DOHH2 (cell line): ENCODE measurements at regions not wholly inside any gene's neighbourhood (a gene's known extent, or its start where the extent isn't known, plus 50 kb on each side); places are given as distances from the start of the nearest gene placed in this dataset.

ENCODE experiments used
- H3F3A ChIP-seq: fragments of 200-600 bp; sonication (generic), shearing (Covaris generic); 2 replicates; pipeline ENCODE4 v1.6.0; 2016; ENCODE audit warnings: antibody characterized with exemption, mild to moderate bottlenecking; ENCODE audit not compliant: control insufficient read depth, insufficient read depth
- H3K27ac ChIP-seq: fragments of 200-600 bp; sonication (generic); 2 replicates; pipeline ENCODE4 v1.5.1; 2014; ENCODE audit warnings: low read depth, mild to moderate bottlenecking, low read length, moderate library complexity
- H3K27me3 ChIP-seq: fragments of 200-600 bp; sonication (generic); 2 replicates; pipeline ENCODE4 v1.6.1; 2014; ENCODE audit warnings: mild to moderate bottlenecking, low read length, mixed read lengths; ENCODE audit not compliant: control insufficient read depth
- H3K36me3 ChIP-seq: fragments of 200-600 bp; sonication (generic); 2 replicates; pipeline ENCODE4 v1.6.1; 2014; ENCODE audit warnings: mild to moderate bottlenecking, low read length, moderate library complexity, mixed read lengths; ENCODE audit not compliant: control insufficient read depth
- H3K4me1 ChIP-seq: fragments of 200-600 bp; sonication (generic); 2 replicates; pipeline ENCODE4 v1.6.1; 2014; ENCODE audit warnings: mild to moderate bottlenecking, low read length, mixed read lengths; ENCODE audit not compliant: control insufficient read depth
- H3K4me2 ChIP-seq: fragments of 200-600 bp; sonication (generic); 2 replicates; pipeline ENCODE4 v1.6.0; 2014; ENCODE audit warnings: mild to moderate bottlenecking, low read length, moderate library complexity
- H3K4me3 ChIP-seq: fragments of 200-600 bp; sonication (generic); 2 replicates; pipeline ENCODE4 v1.5.1; 2014; ENCODE audit warnings: mild to moderate bottlenecking, low read length, mixed read lengths
- H3K79me2 ChIP-seq: fragments of 200-600 bp; sonication (generic); 2 replicates; pipeline ENCODE4 v1.6.1; 2014; ENCODE audit warnings: mild to moderate bottlenecking, low read length, mixed read lengths; ENCODE audit not compliant: control insufficient read depth
- H3K9me2 ChIP-seq: fragments of 200-600 bp; sonication (generic); replicated peaks from 2 replicates; pipeline ENCODE4 v1.6.1; 2014; ENCODE audit warnings: mild to moderate bottlenecking, low read length, mixed read lengths; ENCODE audit not compliant: control insufficient read depth
- H3K9me3 ChIP-seq: fragments of 200-600 bp; sonication (generic); 2 replicates; pipeline ENCODE4 v1.6.1; 2014; ENCODE audit warnings: antibody characterized with exemption, low read length, mixed read lengths; ENCODE audit not compliant: control insufficient read depth, insufficient read depth
- H4K20me1 ChIP-seq: fragments of 200-600 bp; sonication (generic); 2 replicates; pipeline ENCODE4 v1.6.0; 2014; ENCODE audit warnings: low read depth, mild to moderate bottlenecking, antibody characterized with exemption, low read length, moderate library complexity; ENCODE audit not compliant: control insufficient read depth, insufficient read depth
- EZH2phosphoT487 ChIP-seq: fragments of 200-600 bp; sonication (generic); IDR thresholded peaks from 2 replicates; pipeline ENCODE4 v1.6.1; 2017; ENCODE audit warnings: borderline replicate concordance, mild to moderate bottlenecking, antibody characterized with exemption, low read length, moderate library complexity, mixed read lengths
- TF ChIP-seq, protein P1 (sequence below): fragments of 200-600 bp; sonication (generic); IDR thresholded peaks from one replicate; pipeline ENCODE4 v1.5.1; 2014; ENCODE audit warnings: antibody characterized with exemption, mild to moderate bottlenecking, low read depth, low read length; ENCODE audit not compliant: poor library complexity, severe bottlenecking

GRCh38 chr9:4921449-4921848 is 63.6 kb upstream of the JAK2 start:
- no peak overlapping the region for H3K27ac ChIP-seq
- no peaks in the 10 kb centered on the region for H3F3A ChIP-seq
- H3K9me2 ChIP-seq: no peaks in the 10 kb centered on the region
- TF ChIP-seq, protein P1, sequence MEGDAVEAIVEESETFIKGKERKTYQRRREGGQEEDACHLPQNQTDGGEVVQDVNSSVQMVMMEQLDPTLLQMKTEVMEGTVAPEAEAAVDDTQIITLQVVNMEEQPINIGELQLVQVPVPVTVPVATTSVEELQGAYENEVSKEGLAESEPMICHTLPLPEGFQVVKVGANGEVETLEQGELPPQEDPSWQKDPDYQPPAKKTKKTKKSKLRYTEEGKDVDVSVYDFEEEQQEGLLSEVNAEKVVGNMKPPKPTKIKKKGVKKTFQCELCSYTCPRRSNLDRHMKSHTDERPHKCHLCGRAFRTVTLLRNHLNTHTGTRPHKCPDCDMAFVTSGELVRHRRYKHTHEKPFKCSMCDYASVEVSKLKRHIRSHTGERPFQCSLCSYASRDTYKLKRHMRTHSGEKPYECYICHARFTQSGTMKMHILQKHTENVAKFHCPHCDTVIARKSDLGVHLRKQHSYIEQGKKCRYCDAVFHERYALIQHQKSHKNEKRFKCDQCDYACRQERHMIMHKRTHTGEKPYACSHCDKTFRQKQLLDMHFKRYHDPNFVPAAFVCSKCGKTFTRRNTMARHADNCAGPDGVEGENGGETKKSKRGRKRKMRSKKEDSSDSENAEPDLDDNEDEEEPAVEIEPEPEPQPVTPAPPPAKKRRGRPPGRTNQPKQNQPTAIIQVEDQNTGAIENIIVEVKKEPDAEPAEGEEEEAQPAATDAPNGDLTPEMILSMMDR: no peak
- no peak for TF ChIP-seq EZH2phosphoT487
- no peak overlapping the region for H3K4me2 ChIP-seq
- no peaks in the 10 kb centered on the region for H4K20me1 ChIP-seq
- no peaks in the 10 kb centered on the region for H3K4me1 ChIP-seq
- no peaks in the 10 kb centered on the region for H3K36me3 ChIP-seq
- no peak overlapping the region for H3K4me3 ChIP-seq
- no peaks in the 10 kb centered on the region for H3K79me2 ChIP-seq
- H3K9me3 ChIP-seq: no peaks in the 10 kb centered on the region
- no peaks in the 10 kb centered on the region for H3K27me3 ChIP-seq

- no peak overlapping the region for H3K27ac ChIP-seq
- H3K4me3 ChIP-seq: no peak overlapping the region
- peaks cover 4% of the 10 kb centered on the region; the same call in 1 of the 2 replicates for H3K27me3 ChIP-seq
- TF ChIP-seq, protein P1: no peak
- no peak for TF ChIP-seq EZH2phosphoT487
- no peaks in the 10 kb centered on the region for H3K36me3 ChIP-seq
- no peak overlapping the region for H3K4me2 ChIP-seq
- no peaks in the 10 kb centered on the region for H3K9me2 ChIP-seq
- H4K20me1 ChIP-seq: no peaks in the 10 kb centered on the region
- H3K9me3 ChIP-seq: no peaks in the 10 kb centered on the region
- H3K79me2 ChIP-seq: no peaks in the 10 kb centered on the region
- no peaks in the 10 kb centered on the region for H3K4me1 ChIP-seq
- H3F3A ChIP-seq: no peaks in the 10 kb centered on the region
These were observed 63.0 kb upstream of the JAK2 start for GRCh38 chr9:4922101-4922500.

DNA sequence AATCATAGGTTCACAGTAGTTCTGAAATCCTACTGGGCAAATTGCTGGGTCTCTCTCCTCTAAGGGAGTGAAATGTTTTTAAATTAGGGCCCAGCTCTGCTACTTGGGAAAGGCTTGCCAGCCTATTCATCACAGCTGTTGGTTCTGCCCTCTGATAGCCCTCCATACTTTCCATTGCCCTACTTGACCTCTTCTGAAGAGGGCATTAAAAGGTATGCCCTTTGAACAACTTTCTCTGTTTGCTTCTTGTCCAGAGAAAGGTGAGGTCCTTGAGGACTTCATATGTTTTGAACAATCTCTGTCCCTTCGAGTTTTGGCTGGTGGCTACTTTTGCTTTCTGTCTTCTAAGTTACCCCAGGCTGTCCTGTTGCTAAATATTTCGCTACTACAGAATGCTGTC is 62.3 kb upstream of the JAK2 start:
- Histone ChIP-seq H3K79me2 (no peaks in the 10 kb centered on the region), H3K27ac (no peak overlapping the region), H3K4me3 (no peak overlapping the region), H3K9me3 (no peaks in the 10 kb centered on the region), H3K4me2 (no peak overlapping the region), H3K9me2 (no peaks in the 10 kb centered on the region), H3K4me1 (no peaks in the 10 kb centered on the region), H3K36me3 (no peaks in the 10 kb centered on the region), H3K27me3 (peaks cover 6% of the 10 kb centered on the region; the same call in 1 of the 2 replicates), H3F3A (no peaks in the 10 kb centered on the region), H4K20me1 (no peaks in the 10 kb centered on the region)
- TF ChIP-seq EZH2phosphoT487: no peak
- TF ChIP-seq, protein P1: no peak
